ENCODE measurements at regions not wholly inside any gene's neighbourhood (a gene's known extent, or its start where the extent isn't known, plus 50 kb on each side); places are given as distances from the start of the nearest gene placed in this dataset.
"Not testable (repeated sequence)": the region's sequence is repeated elsewhere in the genome, so short reads cannot be mapped to it uniquely, and the experiment has no call there.

GRCh38 chr7:86453454-86453853 is 190.3 kb upstream of the GRM3 start:
- DNase-seq (ENCODE audit: low read depth), result no peak
- no peaks in the 10 kb centered on the region for H3K27me3 ChIP-seq (ENCODE audit: control insufficient read depth, insufficient read depth, low read length)
- TF ChIP-seq CTCF (IDR thresholded peaks at IDR 0.05; ENCODE audit: insufficient read depth, low read length, severe bottlenecking), result no peak
- no peak for FAIRE-seq
- H3K4me3 ChIP-seq (ENCODE audit: low read depth, low read length), result no peak overlapping the region
- H3K36me3 ChIP-seq (ENCODE audit: control insufficient read depth, insufficient read depth, low read length), result no peaks in the 10 kb centered on the region

- TF ChIP-seq CTCF (IDR thresholded peaks at IDR 0.05; ENCODE audit: insufficient read depth, low read length, severe bottlenecking), result no peak
- Histone ChIP-seq H3K36me3 (ENCODE audit: control insufficient read depth, insufficient read depth, low read length) (no peaks in the 10 kb centered on the region), H3K27me3 (ENCODE audit: control insufficient read depth, insufficient read depth, low read length) (no peaks in the 10 kb centered on the region), H3K4me3 (ENCODE audit: low read depth, low read length) (no peak overlapping the region)
- FAIRE-seq (no peak), DNase-seq (ENCODE audit: low read depth) (no peak)
These were observed 194.9 kb upstream of the GRM3 start for GRCh38 chr7:86448856-86449255.

- DNase-seq (ENCODE audit: low read depth) (no peak), FAIRE-seq (no peak)
- Histone ChIP-seq H3K4me3 (ENCODE audit: low read depth, low read length) (no peak overlapping the region), H3K27me3 (ENCODE audit: control insufficient read depth, insufficient read depth, low read length) (no peaks in the 10 kb centered on the region), H3K36me3 (ENCODE audit: control insufficient read depth, insufficient read depth, low read length) (no peaks in the 10 kb centered on the region)
- no peak for TF ChIP-seq CTCF (IDR thresholded peaks at IDR 0.05; ENCODE audit: insufficient read depth, low read length, severe bottlenecking)
These were observed 198.4 kb upstream of the GRM3 start for GRCh38 chr7:86445285-86445684.

GRCh38 chr7:86444245-86444644 is 199.5 kb upstream of the GRM3 start:
- Histone ChIP-seq H3K36me3 (ENCODE audit: control insufficient read depth, insufficient read depth, low read length) (no peaks in the 10 kb centered on the region), H3K4me3 (ENCODE audit: low read depth, low read length) (no peak overlapping the region), H3K27me3 (ENCODE audit: control insufficient read depth, insufficient read depth, low read length) (no peaks in the 10 kb centered on the region)
- no peak for TF ChIP-seq CTCF (IDR thresholded peaks at IDR 0.05; ENCODE audit: insufficient read depth, low read length, severe bottlenecking)
- DNase-seq (ENCODE audit: low read depth) (no peak), FAIRE-seq (no peak)

GRCh38 chr7:86440420-86440819 is 203.3 kb upstream of the GRM3 start:
- FAIRE-seq; DNase-seq (ENCODE audit: low read depth); H3K36me3 ChIP-seq (ENCODE audit: control insufficient read depth, insufficient read depth, low read length); H3K27me3 ChIP-seq (ENCODE audit: control insufficient read depth, insufficient read depth, low read length); H3K4me3 ChIP-seq (ENCODE audit: low read depth, low read length): not testable (repeated sequence)

GRCh38 chr7:86437951-86438450 is 205.7 kb upstream of the GRM3 start:
- FAIRE-seq, result no peak
- Histone ChIP-seq H3K4me3 (ENCODE audit: low read depth, low read length) (no peak overlapping the region), H3K27me3 (ENCODE audit: control insufficient read depth, insufficient read depth, low read length) (no peaks in the 10 kb centered on the region), H3K36me3 (ENCODE audit: control insufficient read depth, insufficient read depth, low read length) (no peaks in the 10 kb centered on the region)
- TF ChIP-seq CTCF (IDR thresholded peaks at IDR 0.05; ENCODE audit: insufficient read depth, low read length, severe bottlenecking), result no peak
- DNase-seq (ENCODE audit: low read depth), result no peak
